ENCODE measurements at regions not wholly inside any gene's neighbourhood (a gene's known extent, or its start where the extent isn't known, plus 50 kb on each side); places are given as distances from the start of the nearest gene placed in this dataset.

DNA sequence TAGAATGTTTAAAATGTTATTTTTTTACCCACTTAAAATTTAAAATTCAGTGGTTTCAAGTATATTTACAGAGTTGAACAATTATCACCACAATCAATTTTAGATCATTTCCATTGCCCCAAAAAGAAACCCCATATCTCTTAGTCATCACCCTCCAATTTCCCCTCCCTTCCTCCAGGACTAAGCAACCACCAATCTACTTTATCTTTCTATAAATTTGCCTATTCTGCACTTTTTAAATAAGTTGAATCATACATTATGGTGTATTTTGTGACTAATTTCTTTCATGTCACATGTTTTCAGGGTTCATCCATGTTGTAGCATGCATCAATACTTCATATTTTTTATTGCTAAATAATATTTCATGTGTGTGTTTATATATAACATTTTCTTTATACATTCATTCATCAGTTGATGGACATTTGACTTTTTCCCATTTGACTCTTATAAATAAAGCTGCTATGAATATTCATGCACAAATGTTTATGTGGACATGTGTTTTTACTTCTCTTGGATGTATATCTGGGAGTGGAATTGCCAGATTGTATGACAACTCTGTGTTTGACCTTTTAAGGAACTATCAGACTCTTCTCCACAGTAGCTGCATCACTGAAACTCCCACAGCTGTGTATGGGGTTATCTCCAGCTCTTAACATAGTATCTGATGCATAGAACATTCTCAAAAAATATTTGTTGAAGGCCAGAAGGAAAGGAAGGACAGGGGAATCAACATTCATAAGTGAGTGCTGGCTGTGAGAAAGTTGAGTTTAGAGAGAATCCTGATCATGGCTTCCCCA lies 107.8 kb upstream of the OXGR1 start:
- DNase-seq = no peak
- TF ChIP-seq CHD2 (IDR thresholded peaks at IDR 0.05; ENCODE audit: low read length, partially characterized antibody) = no peak
- no peak for TF ChIP-seq RFX5 (IDR thresholded peaks at IDR 0.05; ENCODE audit: low read length)
- TF ChIP-seq TAF1 (IDR thresholded peaks at IDR 0.05; ENCODE audit: borderline replicate concordance, low read depth, low read length) = no peak
- TF ChIP-seq, protein P1, sequence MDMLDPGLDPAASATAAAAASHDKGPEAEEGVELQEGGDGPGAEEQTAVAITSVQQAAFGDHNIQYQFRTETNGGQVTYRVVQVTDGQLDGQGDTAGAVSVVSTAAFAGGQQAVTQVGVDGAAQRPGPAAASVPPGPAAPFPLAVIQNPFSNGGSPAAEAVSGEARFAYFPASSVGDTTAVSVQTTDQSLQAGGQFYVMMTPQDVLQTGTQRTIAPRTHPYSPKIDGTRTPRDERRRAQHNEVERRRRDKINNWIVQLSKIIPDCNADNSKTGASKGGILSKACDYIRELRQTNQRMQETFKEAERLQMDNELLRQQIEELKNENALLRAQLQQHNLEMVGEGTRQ (IDR thresholded peaks at IDR 0.05; ENCODE audit: borderline replicate concordance, low read depth, low read length) = no peak
- no peak for TF ChIP-seq NRF1 (IDR thresholded peaks at IDR 0.05; ENCODE audit: low read depth, low read length)
- TF ChIP-seq, protein P2, sequence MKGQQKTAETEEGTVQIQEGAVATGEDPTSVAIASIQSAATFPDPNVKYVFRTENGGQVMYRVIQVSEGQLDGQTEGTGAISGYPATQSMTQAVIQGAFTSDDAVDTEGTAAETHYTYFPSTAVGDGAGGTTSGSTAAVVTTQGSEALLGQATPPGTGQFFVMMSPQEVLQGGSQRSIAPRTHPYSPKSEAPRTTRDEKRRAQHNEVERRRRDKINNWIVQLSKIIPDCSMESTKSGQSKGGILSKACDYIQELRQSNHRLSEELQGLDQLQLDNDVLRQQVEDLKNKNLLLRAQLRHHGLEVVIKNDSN (IDR thresholded peaks at IDR 0.05; ENCODE audit: borderline replicate concordance, low read depth) = no peak
- TF ChIP-seq POLR2AphosphoS5 (IDR thresholded peaks at IDR 0.05; ENCODE audit: low read depth, low read length) = no peak
- no peak for TF ChIP-seq TCF12 (IDR thresholded peaks at IDR 0.05)
- TF ChIP-seq ELF1 (IDR thresholded peaks at IDR 0.05) = no peak
- TF ChIP-seq FOSL2 (IDR thresholded peaks at IDR 0.05; ENCODE audit: borderline replicate concordance, low read depth) = no peak
- no peak for TF ChIP-seq GABPA (IDR thresholded peaks at IDR 0.05; ENCODE audit: low read depth)
- no peak for TF ChIP-seq NFIC (IDR thresholded peaks at IDR 0.05; ENCODE audit: borderline replicate concordance)
- TF ChIP-seq FOXJ3 (CRISPR knock-in tag; IDR thresholded peaks at IDR 0.05) = no peak
- TF ChIP-seq MEF2A (IDR thresholded peaks at IDR 0.05; ENCODE audit: borderline replicate concordance, low read depth) = no peak
- TF ChIP-seq, protein P3, sequence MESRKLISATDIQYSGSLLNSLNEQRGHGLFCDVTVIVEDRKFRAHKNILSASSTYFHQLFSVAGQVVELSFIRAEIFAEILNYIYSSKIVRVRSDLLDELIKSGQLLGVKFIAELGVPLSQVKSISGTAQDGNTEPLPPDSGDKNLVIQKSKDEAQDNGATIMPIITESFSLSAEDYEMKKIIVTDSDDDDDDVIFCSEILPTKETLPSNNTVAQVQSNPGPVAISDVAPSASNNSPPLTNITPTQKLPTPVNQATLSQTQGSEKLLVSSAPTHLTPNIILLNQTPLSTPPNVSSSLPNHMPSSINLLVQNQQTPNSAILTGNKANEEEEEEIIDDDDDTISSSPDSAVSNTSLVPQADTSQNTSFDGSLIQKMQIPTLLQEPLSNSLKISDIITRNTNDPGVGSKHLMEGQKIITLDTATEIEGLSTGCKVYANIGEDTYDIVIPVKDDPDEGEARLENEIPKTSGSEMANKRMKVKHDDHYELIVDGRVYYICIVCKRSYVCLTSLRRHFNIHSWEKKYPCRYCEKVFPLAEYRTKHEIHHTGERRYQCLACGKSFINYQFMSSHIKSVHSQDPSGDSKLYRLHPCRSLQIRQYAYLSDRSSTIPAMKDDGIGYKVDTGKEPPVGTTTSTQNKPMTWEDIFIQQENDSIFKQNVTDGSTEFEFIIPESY (IDR thresholded peaks at IDR 0.05; ENCODE audit: borderline replicate concordance, low read depth) = no peak
- no peak for TF ChIP-seq JUND (IDR thresholded peaks at IDR 0.05)
- TF ChIP-seq GATA2 (CRISPR knock-in tag; IDR thresholded peaks at IDR 0.05) = no peak
- no peak overlapping the region for H3K9ac ChIP-seq
- no peak overlapping the region for H3K4me3 ChIP-seq (ENCODE audit: low read depth in 2 of 2, low read length in 1 of 2)
- H4K20me1 ChIP-seq (ENCODE audit: insufficient read depth) = no peaks in the 10 kb centered on the region
- H3K4me2 ChIP-seq = no peak overlapping the region
- no peaks in the 10 kb centered on the region for H3K27me3 ChIP-seq (ENCODE audit: insufficient read depth)
- H3F3A ChIP-seq (replicated peaks; ENCODE audit: insufficient read depth) = no peaks in the 10 kb centered on the region
- H3K9me3 ChIP-seq = no peaks in the 10 kb centered on the region; the same call in 1 of the 2 replicates
- H2AFZ ChIP-seq (ENCODE audit: low read depth) = no peak overlapping the region
- H3K9me2 ChIP-seq = no peaks in the 10 kb centered on the region
- no peaks in the 10 kb centered on the region for H3K4me1 ChIP-seq (ENCODE audit: control insufficient read depth in 1 of 2, insufficient read depth in 2 of 2, low read depth in 1 of 2, low read length in 1 of 2)
- no peak overlapping the region for H3K27ac ChIP-seq (ENCODE audit: low read depth in 2 of 2, low read length in 1 of 2)
- H3K79me2 ChIP-seq (ENCODE audit: insufficient read depth) = no peaks in the 10 kb centered on the region
- ChIA-PET CTCF (interaction anchor here (1.0 kb wide), 1 partner anchor 8 kb away, joined by 8 read pairs; no protein-coding TSS in a partner anchor), POLR2A (no interaction called here)
- no peaks in the 10 kb centered on the region for H3K36me3 ChIP-seq (replicated peaks in 1 of 2; ENCODE audit: control insufficient read depth in 1 of 2, insufficient read depth in 2 of 2, low read length in 1 of 2)
